ENCODE measurements at regions not wholly inside any gene's neighbourhood (a gene's known extent, or its start where the extent isn't known, plus 50 kb on each side); places are given as distances from the start of the nearest gene placed in this dataset.
A peak's percentile ranks its signal among the peaks of the same experiment; 100 is the strongest.

DNA sequence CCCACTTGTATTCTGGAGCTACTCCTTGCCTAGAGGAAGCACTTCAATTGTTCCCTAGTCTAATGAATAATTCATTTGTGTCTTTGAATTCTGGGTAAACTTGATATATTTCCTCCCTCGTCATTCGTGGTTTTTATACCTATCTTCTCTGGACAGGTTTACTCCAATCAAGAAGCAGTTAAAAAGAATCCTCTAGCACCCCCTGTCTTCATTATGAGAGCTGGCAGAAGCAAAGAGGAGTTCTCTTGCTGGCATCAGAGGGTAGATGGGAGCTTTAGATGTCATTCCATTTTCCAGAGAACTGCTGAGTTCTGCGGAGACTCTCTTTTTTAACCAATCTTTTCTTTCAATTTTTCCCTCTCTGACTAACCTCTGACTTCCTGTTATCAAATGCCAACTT is 627.7 kb downstream of the FGF9 start:
- no peak overlapping the region for H2BK15ac ChIP-seq (replicated peaks; ENCODE audit: low read depth)
- WGBS (ENCODE audit: extremely low coverage, insufficient coverage, low lambda C conversion rate): no CpG with 5 or more reads among the region's 3 CpGs
- no peaks in the 10 kb centered on the region for H3K4me1 ChIP-seq (ENCODE audit: control insufficient read depth, low read depth, low read length)
- no peak overlapping the region for H2AK5ac ChIP-seq (ENCODE audit: low read length)
- H3K56ac ChIP-seq (ENCODE audit: low read length): no peak overlapping the region
- no peak overlapping the region for H3K23ac ChIP-seq (ENCODE audit: low read length)
- no peak overlapping the region for H4K5ac ChIP-seq (ENCODE audit: low read length)
- H2BK5ac ChIP-seq (ENCODE audit: low read length): no peak overlapping the region
- H2BK120ac ChIP-seq (ENCODE audit: low read depth, low read length): no peak overlapping the region
- no peak overlapping the region for H3K18ac ChIP-seq (ENCODE audit: low read length)
- peak; percentile 34 for DNase-seq
- no peak overlapping the region for H3K4me2 ChIP-seq (ENCODE audit: low read length)
- no peak overlapping the region for H3K4ac ChIP-seq (ENCODE audit: low read depth, low read length)
- no peaks in the 10 kb centered on the region for H3K36me3 ChIP-seq (ENCODE audit: control insufficient read depth, insufficient read depth, low read length)
- H3K4me3 ChIP-seq (ENCODE audit: low read length): no peak overlapping the region
- H3K9ac ChIP-seq (ENCODE audit: low read length): no peak overlapping the region
- H4K8ac ChIP-seq (ENCODE audit: low read depth, low read length): no peak overlapping the region
- H3K27me3 ChIP-seq (ENCODE audit: insufficient read depth, low read length, poor library complexity): no peaks in the 10 kb centered on the region
- H3K79me2 ChIP-seq (ENCODE audit: control insufficient read depth, insufficient read depth, low read length): no peaks in the 10 kb centered on the region
- H3K27ac ChIP-seq (ENCODE audit: low read depth, low read length): no peak overlapping the region
- H3K79me1 ChIP-seq (ENCODE audit: low read length): no peaks in the 10 kb centered on the region

DNA sequence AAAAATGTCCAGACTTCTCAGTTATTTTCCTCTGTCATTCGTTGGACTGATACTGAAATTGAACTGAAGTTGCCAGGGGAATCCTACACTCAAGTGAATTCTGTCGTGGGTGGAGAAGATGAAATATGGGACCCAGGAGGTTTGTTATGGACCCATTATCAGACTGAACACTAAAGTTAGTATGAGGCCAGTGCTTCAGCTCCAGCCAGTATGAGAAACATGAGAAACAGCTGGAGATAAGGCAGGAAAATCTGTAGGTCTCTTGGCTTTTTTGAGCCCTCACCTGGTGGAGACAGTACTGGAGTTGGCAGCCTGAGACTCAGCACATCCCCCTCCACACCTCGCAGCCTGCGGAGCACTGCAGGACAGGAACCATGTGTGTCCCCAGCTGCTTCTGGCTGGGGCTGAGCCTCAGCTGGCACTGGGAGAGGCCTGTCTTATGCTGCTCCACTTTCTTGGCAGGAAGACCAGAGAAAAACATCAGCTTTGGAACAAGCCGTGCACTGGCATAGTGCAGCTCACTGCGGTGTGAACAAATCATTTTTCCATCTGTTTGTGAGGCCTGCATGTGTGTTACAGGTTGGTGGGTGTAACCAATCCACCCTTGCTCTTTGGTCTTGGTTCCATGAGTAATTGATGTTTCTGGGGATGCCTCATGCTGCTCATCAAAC is 641.0 kb downstream of the FGF9 start:
- H2BK15ac ChIP-seq (replicated peaks; ENCODE audit: low read depth): no peak overlapping the region
- H3K4me2 ChIP-seq (ENCODE audit: low read length): no peak overlapping the region
- no peak overlapping the region for H4K5ac ChIP-seq (ENCODE audit: low read length)
- no peak overlapping the region for H3K27ac ChIP-seq (ENCODE audit: low read depth, low read length)
- no peak overlapping the region for H3K23ac ChIP-seq (ENCODE audit: low read length)
- no peak overlapping the region for H3K18ac ChIP-seq (ENCODE audit: low read length)
- no peak overlapping the region for H2BK5ac ChIP-seq (ENCODE audit: low read length)
- H3K4ac ChIP-seq (ENCODE audit: low read depth, low read length): no peak overlapping the region
- no peaks in the 10 kb centered on the region for H3K36me3 ChIP-seq (ENCODE audit: control insufficient read depth, insufficient read depth, low read length)
- no peaks in the 10 kb centered on the region for H3K79me1 ChIP-seq (ENCODE audit: low read length)
- DNase-seq: peak; percentile 8
- no peak overlapping the region for H4K8ac ChIP-seq (ENCODE audit: low read depth, low read length)
- no CpG with 5 or more reads among the region's 6 CpGs for WGBS (ENCODE audit: extremely low coverage, insufficient coverage, low lambda C conversion rate)
- no peak overlapping the region for H2BK120ac ChIP-seq (ENCODE audit: low read depth, low read length)
- H3K56ac ChIP-seq (ENCODE audit: low read length): no peak overlapping the region
- H3K4me1 ChIP-seq (ENCODE audit: control insufficient read depth, low read depth, low read length): no peaks in the 10 kb centered on the region
- H2AK5ac ChIP-seq (ENCODE audit: low read length): no peak overlapping the region
- H3K9ac ChIP-seq (ENCODE audit: low read length): no peak overlapping the region
- no peak overlapping the region for H3K4me3 ChIP-seq (ENCODE audit: low read length)
- H3K27me3 ChIP-seq (ENCODE audit: insufficient read depth, low read length, poor library complexity): no peaks in the 10 kb centered on the region
- H3K79me2 ChIP-seq (ENCODE audit: control insufficient read depth, insufficient read depth, low read length): no peaks in the 10 kb centered on the region

DNA sequence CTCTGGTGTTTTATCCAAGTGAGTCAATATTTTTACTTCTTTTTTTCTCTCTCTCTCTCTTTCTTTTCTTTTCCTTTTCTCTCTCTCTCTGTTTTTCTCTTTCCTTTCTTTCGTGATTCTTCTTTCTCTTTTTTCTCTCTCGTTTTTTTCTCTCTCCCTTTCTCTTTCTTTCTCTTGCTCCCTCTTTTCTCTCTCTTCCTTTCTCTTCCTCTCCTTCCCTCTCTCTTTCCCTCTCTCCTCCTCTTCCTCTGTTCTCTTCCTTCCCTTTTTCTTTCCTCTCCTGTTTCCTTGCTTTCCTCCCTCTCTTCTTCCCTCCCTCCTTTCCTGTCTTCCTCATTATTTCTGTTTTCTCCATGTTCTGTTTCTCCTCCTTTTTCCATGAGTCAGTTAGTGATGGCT is 641.5 kb downstream of the FGF9 start:
- Histone ChIP-seq H3K27me3 (ENCODE audit: insufficient read depth, low read length, poor library complexity) (no peaks in the 10 kb centered on the region), H4K8ac (ENCODE audit: low read depth, low read length) (no peak overlapping the region)
- no CpG with 5 or more reads among the region's 2 CpGs for WGBS (ENCODE audit: extremely low coverage, insufficient coverage, low lambda C conversion rate)

DNA sequence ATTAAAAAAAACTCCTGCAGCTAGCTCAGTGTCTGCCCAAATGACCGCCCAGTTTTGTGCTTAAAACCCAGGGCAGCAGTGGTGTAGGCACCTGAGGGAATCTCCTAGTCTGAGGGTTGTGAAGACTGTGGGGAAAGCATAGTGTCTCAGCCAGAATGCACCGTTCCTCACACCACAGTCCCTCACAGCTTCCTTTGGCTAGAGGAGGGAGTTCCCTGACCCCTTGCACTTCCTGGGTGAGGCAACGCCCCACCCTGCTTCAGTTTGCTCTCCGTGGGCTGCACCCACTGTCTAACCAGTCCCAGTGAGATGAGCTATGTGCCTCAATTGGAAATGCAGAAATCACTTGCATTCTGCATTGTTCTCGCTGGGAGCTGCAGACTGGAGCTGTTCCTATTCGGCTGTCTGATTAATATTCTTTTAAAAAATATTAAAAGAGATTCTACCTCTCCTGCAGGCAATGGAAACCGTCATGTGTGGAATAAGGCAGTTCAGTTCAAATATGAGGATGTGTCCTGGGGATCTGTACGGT is 645.7 kb downstream of the FGF9 start:
- Histone ChIP-seq H2AK5ac (ENCODE audit: low read length) (no peak overlapping the region), H3K23ac (ENCODE audit: low read length) (no peak overlapping the region), H3K79me1 (ENCODE audit: low read length) (no peaks in the 10 kb centered on the region), H3K56ac (ENCODE audit: low read length) (no peak overlapping the region), H3K4ac (ENCODE audit: low read depth, low read length) (no peak overlapping the region), H3K4me2 (ENCODE audit: low read length) (no peak overlapping the region), H3K4me1 (ENCODE audit: control insufficient read depth, low read depth, low read length) (no peaks in the 10 kb centered on the region), H3K4me3 (ENCODE audit: low read length) (no peak overlapping the region), H3K18ac (ENCODE audit: low read length) (no peak overlapping the region), H3K36me3 (ENCODE audit: control insufficient read depth, insufficient read depth, low read length) (no peaks in the 10 kb centered on the region), H2BK5ac (ENCODE audit: low read length) (no peak overlapping the region), H3K27me3 (ENCODE audit: insufficient read depth, low read length, poor library complexity) (no peaks in the 10 kb centered on the region), H3K9ac (ENCODE audit: low read length) (no peak overlapping the region), H2BK15ac (replicated peaks; ENCODE audit: low read depth) (no peak overlapping the region), H4K5ac (ENCODE audit: low read length) (no peak overlapping the region), H4K8ac (ENCODE audit: low read depth, low read length) (no peak overlapping the region), H3K79me2 (ENCODE audit: control insufficient read depth, insufficient read depth, low read length) (no peaks in the 10 kb centered on the region), H3K27ac (ENCODE audit: low read depth, low read length) (no peak overlapping the region), H2BK120ac (ENCODE audit: low read depth, low read length) (no peak overlapping the region)
- no peak for DNase-seq
- WGBS (ENCODE audit: extremely low coverage, insufficient coverage, low lambda C conversion rate): no CpG with 5 or more reads among the region's 8 CpGs

More for the DNA sequence above, 641.5 kb downstream of the FGF9 start:
- no peak overlapping the region for H2BK120ac ChIP-seq (ENCODE audit: low read depth, low read length)
- DNase-seq: no peak
- H3K36me3 ChIP-seq (ENCODE audit: control insufficient read depth, insufficient read depth, low read length): no peaks in the 10 kb centered on the region
- H2AK5ac ChIP-seq (ENCODE audit: low read length): no peak overlapping the region
- no peak overlapping the region for H3K23ac ChIP-seq (ENCODE audit: low read length)
- no peak overlapping the region for H3K56ac ChIP-seq (ENCODE audit: low read length)
- no peak overlapping the region for H2BK15ac ChIP-seq (replicated peaks; ENCODE audit: low read depth)
- no peaks in the 10 kb centered on the region for H3K4me1 ChIP-seq (ENCODE audit: control insufficient read depth, low read depth, low read length)
- H3K4me2 ChIP-seq (ENCODE audit: low read length): no peak overlapping the region
- H3K79me2 ChIP-seq (ENCODE audit: control insufficient read depth, insufficient read depth, low read length): no peaks in the 10 kb centered on the region
- no peak overlapping the region for H3K4ac ChIP-seq (ENCODE audit: low read depth, low read length)
- no peak overlapping the region for H3K9ac ChIP-seq (ENCODE audit: low read length)
- H2BK5ac ChIP-seq (ENCODE audit: low read length): no peak overlapping the region
- H3K79me1 ChIP-seq (ENCODE audit: low read length): no peaks in the 10 kb centered on the region
- no peak overlapping the region for H3K4me3 ChIP-seq (ENCODE audit: low read length)
- no peak overlapping the region for H3K27ac ChIP-seq (ENCODE audit: low read depth, low read length)
- H4K5ac ChIP-seq (ENCODE audit: low read length): no peak overlapping the region
- H3K18ac ChIP-seq (ENCODE audit: low read length): no peak overlapping the region

DNA sequence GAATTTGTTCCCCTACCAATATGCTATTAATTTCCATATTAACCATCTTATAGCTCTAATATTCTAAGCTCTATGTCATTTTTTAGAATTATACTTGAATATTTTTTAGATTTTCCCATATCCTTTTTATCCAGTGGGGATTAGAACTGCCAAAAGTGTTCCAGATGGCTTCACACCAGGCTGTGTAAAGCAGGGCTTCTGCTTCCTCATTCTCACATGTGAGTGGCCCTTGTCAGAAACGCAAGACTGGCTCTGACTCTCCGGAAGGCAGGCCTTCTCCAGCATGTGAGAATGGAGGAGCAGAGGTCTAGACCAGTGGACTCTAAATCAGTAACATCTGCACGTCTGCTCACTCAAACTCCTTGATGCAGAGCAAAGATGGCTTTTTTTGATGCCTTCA is 650.1 kb downstream of the FGF9 start:
- no peak overlapping the region for H2BK120ac ChIP-seq (ENCODE audit: low read depth, low read length)
- H3K27ac ChIP-seq (ENCODE audit: low read depth, low read length): no peak overlapping the region
- H3K4me1 ChIP-seq (ENCODE audit: control insufficient read depth, low read depth, low read length): no peaks in the 10 kb centered on the region
- no peak overlapping the region for H3K23ac ChIP-seq (ENCODE audit: low read length)
- no peaks in the 10 kb centered on the region for H3K79me2 ChIP-seq (ENCODE audit: control insufficient read depth, insufficient read depth, low read length)
- H2BK15ac ChIP-seq (replicated peaks; ENCODE audit: low read depth): no peak overlapping the region
- H2AK5ac ChIP-seq (ENCODE audit: low read length): no peak overlapping the region
- no peak overlapping the region for H3K56ac ChIP-seq (ENCODE audit: low read length)
- no peak overlapping the region for H3K9ac ChIP-seq (ENCODE audit: low read length)
- no peak overlapping the region for H4K8ac ChIP-seq (ENCODE audit: low read depth, low read length)
- H3K27me3 ChIP-seq (ENCODE audit: insufficient read depth, low read length, poor library complexity): no peaks in the 10 kb centered on the region
- H4K5ac ChIP-seq (ENCODE audit: low read length): no peak overlapping the region
- no peak overlapping the region for H2BK5ac ChIP-seq (ENCODE audit: low read length)
- no peak overlapping the region for H3K18ac ChIP-seq (ENCODE audit: low read length)
- no peak overlapping the region for H3K4ac ChIP-seq (ENCODE audit: low read depth, low read length)
- H3K4me2 ChIP-seq (ENCODE audit: low read length): no peak overlapping the region
- no peak overlapping the region for H3K4me3 ChIP-seq (ENCODE audit: low read length)
- no peak for DNase-seq
- no CpG with 5 or more reads among the region's 3 CpGs for WGBS (ENCODE audit: extremely low coverage, insufficient coverage, low lambda C conversion rate)
- no peaks in the 10 kb centered on the region for H3K79me1 ChIP-seq (ENCODE audit: low read length)
- no peaks in the 10 kb centered on the region for H3K36me3 ChIP-seq (ENCODE audit: control insufficient read depth, insufficient read depth, low read length)

DNA sequence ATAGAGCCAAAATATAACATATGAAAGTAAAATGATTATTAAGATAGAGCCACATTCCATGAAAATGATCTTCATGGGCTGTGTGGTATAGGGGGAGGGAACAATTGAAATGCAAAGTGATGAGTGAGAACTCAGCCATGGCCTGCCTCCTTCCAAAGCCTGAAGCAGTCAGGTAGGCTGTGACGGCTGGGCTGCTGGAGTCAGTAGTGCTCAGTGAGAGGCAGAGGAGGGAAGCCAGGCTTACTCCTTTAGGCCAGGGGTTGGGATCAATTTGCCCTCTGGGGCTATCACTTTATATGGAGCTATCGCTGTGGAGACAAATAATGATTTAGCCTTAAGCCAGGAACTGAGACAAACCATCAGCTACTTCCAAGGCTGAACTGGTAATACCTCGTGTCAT is 654.9 kb downstream of the FGF9 start:
- H4K8ac ChIP-seq (ENCODE audit: low read depth, low read length): no peak overlapping the region
- H3K4me2 ChIP-seq (ENCODE audit: low read length): no peak overlapping the region
- no peak overlapping the region for H2AK5ac ChIP-seq (ENCODE audit: low read length)
- no CpG with 5 or more reads among the region's 3 CpGs for WGBS (ENCODE audit: extremely low coverage, insufficient coverage, low lambda C conversion rate)
- H3K36me3 ChIP-seq (ENCODE audit: control insufficient read depth, insufficient read depth, low read length): no peaks in the 10 kb centered on the region
- no peaks in the 10 kb centered on the region for H3K4me1 ChIP-seq (ENCODE audit: control insufficient read depth, low read depth, low read length)
- no peak overlapping the region for H3K18ac ChIP-seq (ENCODE audit: low read length)
- H3K79me2 ChIP-seq (ENCODE audit: control insufficient read depth, insufficient read depth, low read length): no peaks in the 10 kb centered on the region
- H3K4me3 ChIP-seq (ENCODE audit: low read length): no peak overlapping the region
- H3K56ac ChIP-seq (ENCODE audit: low read length): no peak overlapping the region
- no peak overlapping the region for H4K5ac ChIP-seq (ENCODE audit: low read length)
- H3K27ac ChIP-seq (ENCODE audit: low read depth, low read length): no peak overlapping the region
- no peak overlapping the region for H3K23ac ChIP-seq (ENCODE audit: low read length)
- H2BK15ac ChIP-seq (replicated peaks; ENCODE audit: low read depth): no peak overlapping the region
- no peaks in the 10 kb centered on the region for H3K27me3 ChIP-seq (ENCODE audit: insufficient read depth, low read length, poor library complexity)
- H3K9ac ChIP-seq (ENCODE audit: low read length): no peak overlapping the region
- peak; percentile 40 for DNase-seq
- no peaks in the 10 kb centered on the region for H3K79me1 ChIP-seq (ENCODE audit: low read length)
- no peak overlapping the region for H2BK120ac ChIP-seq (ENCODE audit: low read depth, low read length)
- H3K4ac ChIP-seq (ENCODE audit: low read depth, low read length): no peak overlapping the region
- no peak overlapping the region for H2BK5ac ChIP-seq (ENCODE audit: low read length)
